Mesendoderm (in vitro differentiated cells): ENCODE measurements at regions not wholly inside any gene's neighbourhood (a gene's known extent, or its start where the extent isn't known, plus 50 kb on each side); places are given as distances from the start of the nearest gene placed in this dataset.

Experiments
- DNase-seq: peaks from one replicate; pipeline ENCODE4 v3.0.0; 2013
- H2AK5ac ChIP-seq: 2 replicates; pipeline ENCODE4 v1.6.1; 2013; ENCODE audit warnings: low read length, inconsistent platforms
- H2BK120ac ChIP-seq: 2 replicates; pipeline ENCODE4 v1.6.1; 2013; ENCODE audit warnings: low read depth, mild to moderate bottlenecking, low read length, moderate library complexity, mixed read lengths
- H2BK15ac ChIP-seq: replicated peaks from 2 replicates; pipeline ENCODE4 v1.6.1; 2013; ENCODE audit warnings: low read depth, mild to moderate bottlenecking, moderate library complexity
- H2BK5ac ChIP-seq: 2 replicates; pipeline ENCODE4 v1.6.1; 2013; ENCODE audit warnings: low read length, inconsistent platforms
- H3K18ac ChIP-seq: 2 replicates; pipeline ENCODE4 v1.6.1; 2013; ENCODE audit warnings: mild to moderate bottlenecking, low read length, mixed read lengths
- H3K23ac ChIP-seq: one replicate; pipeline ENCODE4 v1.6.1; 2013; ENCODE audit warnings: low read length
- H3K27ac ChIP-seq: 2 replicates; pipeline ENCODE4 v1.5.1; 2013; ENCODE audit warnings: low read depth, mild to moderate bottlenecking, inconsistent platforms, low read length, moderate library complexity
- H3K27me3 ChIP-seq: 2 replicates; pipeline ENCODE4 v1.6.1; 2013; ENCODE audit warnings: low read length, control low read depth, mild to moderate bottlenecking, inconsistent platforms; ENCODE audit not compliant: insufficient read depth, poor library complexity
- H3K36me3 ChIP-seq: 2 replicates; pipeline ENCODE4 v1.6.1; 2013; ENCODE audit warnings: low read length, inconsistent platforms; ENCODE audit not compliant: control insufficient read depth, insufficient read depth
- H3K4ac ChIP-seq: one replicate; pipeline ENCODE4 v1.6.1; 2013; ENCODE audit warnings: low read depth, mild to moderate bottlenecking, low read length, moderate library complexity
- H3K4me1 ChIP-seq: 2 replicates; pipeline ENCODE4 v1.6.1; 2013; ENCODE audit warnings: low read depth, low read length, inconsistent platforms; ENCODE audit not compliant: control insufficient read depth
- H3K4me2 ChIP-seq: 2 replicates; pipeline ENCODE4 v1.6.1; 2013; ENCODE audit warnings: low read length
- H3K4me3 ChIP-seq: 2 replicates; pipeline ENCODE4 v1.5.1; 2013; ENCODE audit warnings: mild to moderate bottlenecking, low read length
- H3K56ac ChIP-seq: one replicate; pipeline ENCODE4 v1.6.1; 2013; ENCODE audit warnings: low read length
- H3K79me1 ChIP-seq: 2 replicates; pipeline ENCODE4 v1.6.1; 2013; ENCODE audit warnings: low read length, inconsistent platforms
- H3K79me2 ChIP-seq: 2 replicates; pipeline ENCODE4 v1.6.1; 2013; ENCODE audit warnings: mild to moderate bottlenecking, low read length; ENCODE audit not compliant: control insufficient read depth, insufficient read depth
- H3K9ac ChIP-seq: 2 replicates; pipeline ENCODE4 v1.6.1; 2013; ENCODE audit warnings: low read length, inconsistent platforms
- H4K5ac ChIP-seq: one replicate; pipeline ENCODE4 v1.6.1; 2013; ENCODE audit warnings: low read length
- H4K8ac ChIP-seq: one replicate; pipeline ENCODE4 v1.6.1; 2013; ENCODE audit warnings: low read depth, mild to moderate bottlenecking, control low read depth, low read length, moderate library complexity
- WGBS: extraction: QIAGEN DNeasy Blood & Tissue Kit; methylation state at CpG from one replicate; pipeline ENCODE4 v1.1.7; 2013; ENCODE audit warnings: low lambda C conversion rate, missing lambda C conversion rate; ENCODE audit not compliant: insufficient coverage; ENCODE audit errors: extremely low coverage; 5-methylcytosine and 5-hydroxymethylcytosine counted together

- Histone ChIP-seq H3K27ac (no peak overlapping the region), H3K56ac (no peak overlapping the region), H3K79me2 (no peaks in the 10 kb centered on the region), H3K18ac (no peak overlapping the region), H3K27me3 (no peaks in the 10 kb centered on the region), H3K4me2 (no peak overlapping the region), H3K4me3 (no peak overlapping the region), H3K36me3 (no peaks in the 10 kb centered on the region), H2BK120ac (no peak overlapping the region), H3K4me1 (no peaks in the 10 kb centered on the region), H3K4ac (no peak overlapping the region), H2BK15ac (no peak overlapping the region), H4K8ac (no peak overlapping the region), H4K5ac (no peak overlapping the region), H3K9ac (no peak overlapping the region), H2AK5ac (no peak overlapping the region), H3K79me1 (no peaks in the 10 kb centered on the region), H2BK5ac (no peak overlapping the region), H3K23ac (no peak overlapping the region)
- DNase-seq, result no peak
- WGBS, result no CpG with 5 or more reads among the region's 4 CpGs
These were observed 144.0 kb upstream of the PRNP start for GRCh38 chr20:4542270-4542669.

- no peak overlapping the region for H2BK5ac ChIP-seq
- no peak overlapping the region for H3K4me3 ChIP-seq
- no peak overlapping the region for H2BK120ac ChIP-seq
- no peak overlapping the region for H3K4ac ChIP-seq
- no peak overlapping the region for H3K4me2 ChIP-seq
- no peak overlapping the region for H3K23ac ChIP-seq
- H3K27ac ChIP-seq, result no peak overlapping the region
- no peaks in the 10 kb centered on the region for H3K4me1 ChIP-seq
- no peak overlapping the region for H4K5ac ChIP-seq
- no peaks in the 10 kb centered on the region for H3K36me3 ChIP-seq
- no peaks in the 10 kb centered on the region for H3K79me2 ChIP-seq
- no peak overlapping the region for H3K18ac ChIP-seq
- no peak overlapping the region for H3K9ac ChIP-seq
- no peaks in the 10 kb centered on the region for H3K79me1 ChIP-seq
- no peak overlapping the region for H4K8ac ChIP-seq
- DNase-seq, result no peak
- H2AK5ac ChIP-seq, result no peak overlapping the region
- no peaks in the 10 kb centered on the region for H3K27me3 ChIP-seq
- WGBS, result no CpG with 5 or more reads among the region's 3 CpGs
- no peak overlapping the region for H2BK15ac ChIP-seq
- no peak overlapping the region for H3K56ac ChIP-seq
These were observed 151.9 kb upstream of the PRNP start for GRCh38 chr20:4534315-4534714.

GRCh38 chr20:4533368-4534133, 152.7 kb upstream of the PRNP start:
- Histone ChIP-seq H3K4ac (no peak overlapping the region), H3K27ac (no peak overlapping the region), H2BK15ac (no peak overlapping the region), H3K56ac (no peak overlapping the region), H3K27me3 (no peaks in the 10 kb centered on the region), H3K23ac (no peak overlapping the region), H3K79me2 (no peaks in the 10 kb centered on the region), H3K79me1 (no peaks in the 10 kb centered on the region), H3K18ac (no peak overlapping the region), H3K36me3 (no peaks in the 10 kb centered on the region), H4K8ac (no peak overlapping the region), H3K9ac (no peak overlapping the region), H4K5ac (no peak overlapping the region), H3K4me2 (no peak overlapping the region), H2AK5ac (no peak overlapping the region), H2BK120ac (no peak overlapping the region), H3K4me3 (no peak overlapping the region), H3K4me1 (no peaks in the 10 kb centered on the region), H2BK5ac (no peak overlapping the region)
- no CpG with 5 or more reads among the region's 10 CpGs for WGBS
- DNase-seq, result no peak

- Histone ChIP-seq H3K4me3 (no peak overlapping the region), H3K4me1 (no peaks in the 10 kb centered on the region), H3K56ac (no peak overlapping the region), H4K5ac (no peak overlapping the region), H2AK5ac (no peak overlapping the region), H3K79me2 (no peaks in the 10 kb centered on the region), H3K36me3 (no peaks in the 10 kb centered on the region), H3K9ac (no peak overlapping the region), H2BK15ac (no peak overlapping the region), H3K4ac (no peak overlapping the region), H3K27me3 (no peaks in the 10 kb centered on the region), H3K79me1 (no peaks in the 10 kb centered on the region), H2BK120ac (no peak overlapping the region), H3K18ac (no peak overlapping the region), H3K27ac (no peak overlapping the region), H3K4me2 (no peak overlapping the region), H2BK5ac (no peak overlapping the region), H3K23ac (no peak overlapping the region), H4K8ac (no peak overlapping the region)
- WGBS, result no CpG with 5 or more reads among the region's 1 CpG
- no peak for DNase-seq
These were observed 153.5 kb upstream of the PRNP start for GRCh38 chr20:4532772-4533171.

- Histone ChIP-seq H3K23ac (no peak overlapping the region), H4K5ac (no peak overlapping the region), H2AK5ac (no peak overlapping the region), H3K18ac (no peak overlapping the region), H2BK5ac (no peak overlapping the region), H4K8ac (no peak overlapping the region), H3K9ac (no peak overlapping the region), H3K4me3 (no peak overlapping the region), H3K36me3 (no peaks in the 10 kb centered on the region), H3K4me1 (no peaks in the 10 kb centered on the region), H3K79me1 (no peaks in the 10 kb centered on the region), H3K56ac (no peak overlapping the region), H2BK15ac (no peak overlapping the region), H3K27ac (no peak overlapping the region), H3K79me2 (no peaks in the 10 kb centered on the region), H2BK120ac (no peak overlapping the region), H3K4ac (no peak overlapping the region), H3K27me3 (no peaks in the 10 kb centered on the region), H3K4me2 (no peak overlapping the region)
- WGBS, result no CpG with 5 or more reads among the region's 1 CpG
- DNase-seq, result no peak
These were observed 161.5 kb upstream of the PRNP start for GRCh38 chr20:4524792-4525191.

GRCh38 chr20:4524307-4524706, 161.9 kb upstream of the PRNP start:
- Histone ChIP-seq H3K9ac (no peak overlapping the region), H3K79me2 (no peaks in the 10 kb centered on the region), H3K27ac (no peak overlapping the region), H3K18ac (no peak overlapping the region), H3K79me1 (no peaks in the 10 kb centered on the region), H3K56ac (no peak overlapping the region), H3K36me3 (no peaks in the 10 kb centered on the region), H2BK15ac (no peak overlapping the region), H4K8ac (no peak overlapping the region), H2AK5ac (no peak overlapping the region), H2BK120ac (no peak overlapping the region), H3K4me2 (no peak overlapping the region), H4K5ac (no peak overlapping the region), H3K4me1 (no peaks in the 10 kb centered on the region), H3K4me3 (no peak overlapping the region), H3K27me3 (no peaks in the 10 kb centered on the region), H2BK5ac (no peak overlapping the region), H3K23ac (no peak overlapping the region), H3K4ac (no peak overlapping the region)
- no CpG with 5 or more reads among the region's 3 CpGs for WGBS
- DNase-seq, result no peak
